A549 (cell line): ENCODE measurements at regions not wholly inside any gene's neighbourhood (a gene's known extent, or its start where the extent isn't known, plus 50 kb on each side); places are given as distances from the start of the nearest gene placed in this dataset.
A peak's percentile ranks its signal among the peaks of the same experiment; 100 is the strongest.

ENCODE experiments used
- ATAC-seq, 2 experiments: fragments of 200-7000 bp in 1 of 2; fragments of >200 bp in 1 of 2; cut with Nextera tagmentation in 1 of 2; cut with Tn5 transposase in 1 of 2; 3 replicates each; pipeline versions ENCODE4 v1.8.0 to v1.9.1; 2018 to 2020; ENCODE audit warnings: mild to moderate bottlenecking in 1 of 2, moderate library complexity in 1 of 2
- CTCF ChIA-PET: fragments of 300-600 bp; sonication (Branson Sonifier 250); formaldehyde crosslinking; extraction: SDS; loops from one replicate; lab custom pipeline; 2021; ENCODE audit warnings: antibody characterized with exemption, inconsistent platforms; lab: Yijun Ruan, JAX
- POLR2A ChIA-PET: fragments of 350-600 bp; formaldehyde crosslinking; extraction: SDS; loops from one replicate; lab custom pipeline; 2021; ENCODE audit warnings: antibody characterized with exemption, inconsistent platforms; lab: Yijun Ruan, JAX
- DNase-seq, 2 experiments: peaks; one replicate each; pipeline versions ENCODE4 v3.0.0 to v3.0.0-alpha.2; 2011 to 2016; ENCODE audit warnings: low read depth in 1 of 2, low spot score in 1 of 2
- FAIRE-seq: peaks from 2 replicates; lab custom pipeline; 2011; peaks lifted over from hg19 to GRCh38; lab: Jason Lieb, UNC
- H3K27ac ChIP-seq, 2 experiments: fragments of >200 bp; sonication (Bioruptor Twin); formaldehyde crosslinking; 3 replicates each; pipeline ENCODE4 v1.5.1; 2016 to 2017
- H3K4me1 ChIP-seq: fragments of >200 bp; sonication (Bioruptor Twin); formaldehyde crosslinking; 3 replicates; pipeline ENCODE4 v1.6.1; 2016
- H3K4me2 ChIP-seq: fragments of >200 bp; sonication (Bioruptor Twin); formaldehyde crosslinking; 3 replicates; pipeline ENCODE4 v1.6.1; 2016
- H3K4me3 ChIP-seq: fragments of >200 bp; sonication (Bioruptor Twin); formaldehyde crosslinking; 3 replicates; pipeline ENCODE4 v1.5.1; 2016
- H3K9me3 ChIP-seq: fragments of >200 bp; sonication (Bioruptor Twin); formaldehyde crosslinking; 3 replicates; pipeline ENCODE4 v1.6.1; 2016
- ATOH8 ChIP-seq: fragments of 250-450 bp; sonication (Bioruptor Pico); IDR thresholded peaks from 2 replicates; pipeline ENCODE4 v1.5.0; 2020; ENCODE audit warnings: low read depth, mild to moderate bottlenecking, moderate library complexity
- CHD4 ChIP-seq: fragments of 200-600 bp; sonication (generic); IDR thresholded peaks from 2 replicates; pipeline ENCODE4 v1.6.1; 2016; ENCODE audit warnings: antibody characterized with exemption, mild to moderate bottlenecking, borderline replicate concordance
- CTCF ChIP-seq: fragments of >200 bp; sonication (Bioruptor Twin); formaldehyde crosslinking; IDR thresholded peaks from 3 replicates; pipeline ENCODE4 v1.5.1; 2016
- EHF ChIP-seq: fragments of 250-450 bp; sonication (Bioruptor Pico); IDR thresholded peaks from 2 replicates; pipeline ENCODE4 v1.5.0; 2020; ENCODE audit warnings: mild to moderate bottlenecking
- ELK1 ChIP-seq: fragments of 150-350 bp; IDR thresholded peaks from 2 replicates; pipeline ENCODE4 v1.6.1; 2014; ENCODE audit warnings: low read depth, mild to moderate bottlenecking, low read length
- PBX3 ChIP-seq: IDR thresholded peaks from 2 replicates; pipeline ENCODE4 v1.6.1; 2012
- RAD21 ChIP-seq, 2 experiments: fragments of >200 bp in 1 of 2; sonication (Bioruptor Twin) in 1 of 2; formaldehyde crosslinking in 1 of 2; IDR thresholded peaks in 1 of 2; conservative IDR thresholded peaks in 1 of 2; 2 replicates in 1 of 2; 3 replicates in 1 of 2; pipeline ENCODE4 v1.6.1; 2012 to 2018; ENCODE audit warnings: inconsistent platforms in 1 of 2
- REST ChIP-seq: fragments of 200-600 bp; sonication (generic); IDR thresholded peaks from 2 replicates; pipeline ENCODE4 v1.6.1; 2016; ENCODE audit warnings: antibody characterized with exemption, mild to moderate bottlenecking, moderate library complexity
- SMC3 ChIP-seq: fragments of >200 bp; sonication (Bioruptor Twin); formaldehyde crosslinking; IDR thresholded peaks from 3 replicates; pipeline ENCODE4 v1.6.1; 2018; ENCODE audit warnings: inconsistent platforms
- ZFP36 ChIP-seq: fragments of 450-650 bp; IDR thresholded peaks from 2 replicates; pipeline ENCODE4 v1.6.1; 2014; ENCODE audit warnings: borderline replicate concordance; ENCODE audit not compliant: partially characterized antibody
- WGBS: methylation state at CpG from one replicate; pipeline ENCODE4 v1.1.6; 2017; ENCODE audit errors: missing lambda C conversion rate; 5-methylcytosine and 5-hydroxymethylcytosine counted together

- H3K4me1 ChIP-seq = peaks cover 74% of the 10 kb centered on the region
- FAIRE-seq (no peak), DNase-seq (no peak), ATAC-seq (no peak)
- WGBS = 87% methylated on average over 8 of the region's 8 CpGs
- ChIA-PET POLR2A (interaction anchor here (1.0 to 4.5 kb wide), 4 partner anchors 196 to 201 kb away, joined by 4 to 41 read pairs (median 6); partner anchors contain the start of gene TPM1), CTCF (interaction anchor here (0.6 to 5.9 kb wide), 26 partner anchors 11 to 248 kb away, joined by 3 to 93 read pairs (median 4); partner anchors contain the start of gene TPM1)
- no peak overlapping the region for H3K4me2 ChIP-seq
- H3K4me3 ChIP-seq = no peak overlapping the region
- no peak for TF ChIP-seq PBX3
- TF ChIP-seq REST = no peak
- peak overlapping the region; percentile 91; a peak in 5 of 6 replicates for H3K27ac ChIP-seq
- H3K9me3 ChIP-seq = peaks cover 6% of the 10 kb centered on the region; the same call in 2 of the 3 replicates
Observed at GRCh38 chr15:62846805-62847495, 195.6 kb upstream of the TPM1 start.

GRCh38 chr15:62847900-62848489 is 194.6 kb upstream of the TPM1 start:
- ChIA-PET POLR2A (interaction anchor here (0.9 to 4.5 kb wide), 3 partner anchors 195 to 200 kb away, joined by 3 to 41 read pairs (median 4); partner anchors contain the start of gene TPM1), CTCF (interaction anchor here (0.5 to 5.9 kb wide), 38 partner anchors 8 to 436 kb away, joined by 3 to 93 read pairs (median 3); partner anchors contain the start of gene TPM1)
- Histone ChIP-seq H3K9me3 (peaks cover 6% of the 10 kb centered on the region; the same call in 2 of the 3 replicates), H3K4me2 (peak overlapping the region; percentile 35), H3K4me3 (no peak overlapping the region), H3K27ac (peak overlapping the region; percentile 91), H3K4me1 (peaks cover 77% of the 10 kb centered on the region)
- ATAC-seq = peak in 1 of 2 experiments; percentile 58; a peak in 3 of 6 replicates
- TF ChIP-seq RAD21 (conservative IDR thresholded peaks at IDR 0.05 in 1 of 2, IDR thresholded peaks at IDR 0.05 in 1 of 2) (peak; percentile 84 to 93), CTCF (peak; percentile 70), ELK1 (no peak), EHF (CRISPR knock-in tag) (0 out of 2 replicates have a peak, but pooled peaks have one; percentile 50), ATOH8 (CRISPR knock-in tag) (no peak), ZFP36 (no peak), CHD4 (no peak), SMC3 (peak; percentile 79)
- peak; percentile 79 to 89 for DNase-seq
- 56% methylated on average over 7 of the region's 7 CpGs for WGBS
- FAIRE-seq = peak; percentile 77
